Femur (tissue), 1 donor: ENCODE measurements at regions not wholly inside any gene's neighbourhood (a gene's known extent, or its start where the extent isn't known, plus 50 kb on each side); places are given as distances from the start of the nearest gene placed in this dataset.
"Not testable (repeated sequence)": the region's sequence is repeated elsewhere in the genome, so short reads cannot be mapped to it uniquely, and the experiment has no call there.

ENCODE experiments used
- DNase-seq: peaks from one replicate; pipeline ENCODE4 v3.0.0-alpha.2; 2017

GRCh38 chr13:50159607-50160006, 144.4 kb downstream of the KCNRG start:
- DNase-seq, result no peak

- no peak for DNase-seq
Observed at GRCh38 chr13:50161052-50161451, 145.8 kb downstream of the KCNRG start.

- no peak for DNase-seq
Observed at GRCh38 chr13:50162001-50162400, 146.8 kb downstream of the KCNRG start.

GRCh38 chr13:50162567-50162966, 147.3 kb downstream of the KCNRG start:
- DNase-seq, result no peak

- no peak for DNase-seq
Observed at GRCh38 chr13:50167224-50167947, 152.1 kb downstream of the KCNRG start.

GRCh38 chr13:50167967-50168366, 152.7 kb downstream of the KCNRG start:
- DNase-seq, result no peak

- DNase-seq, result no peak
Observed at GRCh38 chr13:50168786-50169185, 153.5 kb downstream of the KCNRG start.

- DNase-seq, result no peak
Observed at GRCh38 chr13:50170447-50171037, 155.3 kb downstream of the KCNRG start.

- DNase-seq, result no peak
Observed at GRCh38 chr13:50171590-50172282, 156.5 kb downstream of the KCNRG start.

GRCh38 chr13:50173045-50173444, 157.8 kb downstream of the KCNRG start:
- DNase-seq, result not testable (repeated sequence)

- DNase-seq, result no peak
Observed at GRCh38 chr13:50174630-50175029, 159.4 kb downstream of the KCNRG start.

- no peak for DNase-seq
Observed at GRCh38 chr13:50179977-50180376, 164.7 kb downstream of the KCNRG start.

GRCh38 chr13:50185769-50186763, 170.8 kb downstream of the KCNRG start:
- DNase-seq, result not testable (repeated sequence)

- DNase-seq, result no peak
Observed at GRCh38 chr13:50187352-50188029, 172.2 kb downstream of the KCNRG start.

GRCh38 chr13:50188696-50189095, 173.5 kb downstream of the KCNRG start:
- no peak for DNase-seq

- no peak for DNase-seq
Observed at GRCh38 chr13:50189450-50189849, 174.2 kb downstream of the KCNRG start.

GRCh38 chr13:50191004-50191403, 175.8 kb downstream of the KCNRG start:
- DNase-seq, result no peak

GRCh38 chr13:50192272-50192813, 177.1 kb downstream of the KCNRG start:
- DNase-seq, result no peak

- no peak for DNase-seq
Observed at GRCh38 chr13:50195045-50195444, 179.8 kb downstream of the KCNRG start.

GRCh38 chr13:50196118-50196517, 180.9 kb downstream of the KCNRG start:
- no peak for DNase-seq

GRCh38 chr13:50197705-50198104, 182.5 kb downstream of the KCNRG start:
- no peak for DNase-seq

GRCh38 chr13:50198508-50198907, 183.3 kb downstream of the KCNRG start:
- DNase-seq, result no peak
